ENCODE measurements at regions not wholly inside any gene's neighbourhood (a gene's known extent, or its start where the extent isn't known, plus 50 kb on each side); places are given as distances from the start of the nearest gene placed in this dataset.

- no TSS peak for BruUV-seq (replicated peaks)
- no peak overlapping the region for H3K27ac ChIP-seq (ENCODE audit: low read depth, low read length)
- H3K9me3 ChIP-seq (ENCODE audit: control insufficient read depth in 1 of 2, insufficient read depth in 1 of 2, low read depth in 1 of 2, low read length in 2 of 2) = no peaks in the 10 kb centered on the region
- H4K20me1 ChIP-seq (ENCODE audit: insufficient read depth) = no peaks in the 10 kb centered on the region
- POLR2A ChIA-PET = no interaction called here
- CTCF ChIA-PET = no interaction called here
- no peaks in the 10 kb centered on the region for H3K79me2 ChIP-seq (ENCODE audit: insufficient read depth, low read length)
- H3K36me3 ChIP-seq (ENCODE audit: control insufficient read depth in 1 of 2, insufficient read depth in 2 of 2, low read length in 2 of 2) = no peaks in the 10 kb centered on the region
- no peak for ATAC-seq
- no peak overlapping the region for H3K4me3 ChIP-seq (replicated peaks in 1 of 2; ENCODE audit: low read depth in 1 of 2, low read length in 2 of 2)
- TF ChIP-seq ATF3 (IDR thresholded peaks at IDR 0.05) (no peak), REST (IDR thresholded peaks at IDR 0.05; ENCODE audit: low read depth) (no peak), MAX (IDR thresholded peaks at IDR 0.05) (no peak), SRF (IDR thresholded peaks at IDR 0.05; ENCODE audit: low read depth) (no peak), EZH2phosphoT487 (IDR thresholded peaks at IDR 0.05; ENCODE audit: borderline replicate concordance) (no peak)
- no peaks in the 10 kb centered on the region for H3K9me2 ChIP-seq (ENCODE audit: insufficient read depth)
- RAD21 ChIA-PET (ENCODE audit: low non-redundant PET in 1 of 2, low total read pairs in 2 of 2, uncharacterized antibody in 2 of 2, unreplicated experiment in 2 of 2) = no interaction called here
- no peak overlapping the region for H2AFZ ChIP-seq (ENCODE audit: low read depth, low read length, poor library complexity, severe bottlenecking)
- intact Hi-C loops (cut with micrococcal nuclease) = no loop called here
- H3K4me1 ChIP-seq (ENCODE audit: control insufficient read depth in 1 of 2, insufficient read depth in 2 of 2, low read length in 2 of 2) = no peaks in the 10 kb centered on the region
- H3K4me2 ChIP-seq (ENCODE audit: low read length) = no peak overlapping the region
- no peaks in the 10 kb centered on the region for H3K27me3 ChIP-seq (ENCODE audit: insufficient read depth, low read length)
- no peak overlapping the region for H3K9ac ChIP-seq (ENCODE audit: low read length)
- DNase-seq (ENCODE audit: low read depth, low spot score) = no peak
These were observed 153.8 kb downstream of the RAP2B start for GRCh38 chr3:153315781-153316180.

All from HCT116 (cell line).